Thyroid gland (tissue), 4 donors: ENCODE measurements at regions not wholly inside any gene's neighbourhood (a gene's known extent, or its start where the extent isn't known, plus 50 kb on each side); places are given as distances from the start of the nearest gene placed in this dataset.

ENCODE experiments used
- CTCF ChIP-seq, 6 experiments: fragments of 200-600 bp in 3 of 6; fragments of 450-650 bp in 3 of 6; sonication (generic) in 3 of 6; IDR thresholded peaks; one replicate each; pipeline ENCODE4 v1.5.1; 2016 to 2019; ENCODE audit warnings: antibody characterized with exemption in 6 of 6, mild to moderate bottlenecking in 2 of 6, inconsistent platforms in 1 of 6, moderate library complexity in 1 of 6
- POLR2A ChIP-seq, 2 donors: fragments of 450-650 bp; IDR thresholded peaks; one replicate each; pipeline ENCODE4 v1.6.1; 2017; ENCODE audit warnings: antibody characterized with exemption in 2 of 2, mild to moderate bottlenecking in 2 of 2, moderate library complexity in 1 of 2

DNA sequence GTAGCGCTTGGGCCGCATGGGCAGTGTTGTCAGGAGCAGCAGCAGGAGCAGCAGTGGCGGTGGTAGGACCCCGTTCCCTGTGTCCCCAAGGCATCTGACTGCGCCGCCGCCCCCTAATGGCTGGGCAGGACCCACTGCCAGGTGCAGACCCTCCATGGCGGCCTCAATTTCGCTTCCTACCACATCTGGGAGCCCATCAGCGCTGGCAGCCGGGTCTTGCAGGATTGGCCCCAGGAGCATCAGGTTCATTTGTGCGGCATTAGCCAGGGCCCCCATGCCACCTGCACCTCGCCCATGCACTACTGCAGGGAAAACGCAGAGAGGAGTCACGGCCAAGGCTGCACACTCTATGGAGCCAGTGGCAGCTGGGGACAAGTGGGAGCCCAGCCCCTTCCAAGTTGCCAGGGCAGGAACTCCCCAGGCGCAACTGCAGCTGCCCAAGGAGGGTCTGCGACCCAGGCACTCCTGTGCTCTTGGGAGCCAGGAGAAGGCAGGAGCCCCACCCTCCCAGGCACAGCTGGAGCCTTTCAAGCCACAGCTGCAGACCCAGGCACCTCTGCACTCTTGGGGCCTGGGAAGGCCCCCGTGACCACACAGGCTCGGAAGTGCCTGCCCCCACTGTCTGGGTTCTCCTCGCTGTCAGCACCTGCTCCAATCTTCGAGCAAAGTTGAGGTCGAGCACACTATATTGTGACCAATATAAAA lies 594.2 kb downstream of the KCNJ18 start:
- no peak for TF ChIP-seq CTCF (IDR thresholded peaks at IDR 0.05)
- no peak for TF ChIP-seq POLR2A (IDR thresholded peaks at IDR 0.05)
